ENCODE measurements at regions not wholly inside any gene's neighbourhood (a gene's known extent, or its start where the extent isn't known, plus 50 kb on each side); places are given as distances from the start of the nearest gene placed in this dataset.
A peak's percentile ranks its signal among the peaks of the same experiment; 100 is the strongest.

DNA sequence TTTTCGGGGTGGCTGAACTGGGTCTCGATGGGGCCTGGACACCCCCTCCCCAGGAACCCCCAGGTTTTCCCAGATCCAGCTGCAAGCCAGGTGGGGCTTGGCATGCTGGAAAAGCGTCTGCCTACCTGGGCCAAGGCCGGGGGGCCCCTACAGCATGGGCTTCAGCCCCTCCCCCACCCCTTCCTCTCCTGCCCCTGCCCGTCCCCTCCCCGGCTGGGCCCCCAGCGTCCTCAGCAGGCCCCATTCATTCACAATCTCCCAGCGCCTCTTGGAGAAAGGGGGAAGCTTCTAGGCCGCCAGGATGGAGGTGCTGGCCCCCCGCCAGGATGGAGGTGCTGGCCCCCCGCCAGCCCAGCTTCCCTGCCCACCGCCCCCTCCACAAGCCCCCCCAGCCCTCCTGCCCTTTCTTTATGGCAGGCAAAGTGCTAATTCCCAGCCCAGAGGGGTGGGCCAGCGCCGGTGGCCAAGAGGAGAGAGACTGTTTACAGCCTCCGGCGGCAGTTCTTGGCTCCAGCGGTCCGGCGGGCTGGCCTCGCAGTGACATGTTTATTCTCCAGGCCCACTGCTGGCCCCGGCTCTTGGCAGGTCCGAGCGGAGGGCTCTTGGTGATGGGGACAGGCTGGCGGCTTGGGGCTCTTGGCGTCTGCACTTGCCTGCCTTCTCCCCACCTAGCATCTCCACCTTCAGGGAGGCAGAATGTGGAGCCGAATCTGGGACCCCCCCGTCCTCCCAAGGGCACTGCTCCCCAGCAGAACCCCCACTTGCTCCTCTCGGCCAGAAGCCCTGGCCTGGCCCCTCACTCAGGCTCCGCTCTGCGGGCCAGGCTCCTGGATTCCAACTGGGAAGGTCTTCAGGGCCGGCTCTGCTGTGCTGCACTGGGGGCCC, 94.4 kb upstream of the CIBAR2 start:
- no peak overlapping the region for H3K4me3 ChIP-seq
- H3K27me3 ChIP-seq, result peaks cover 13% of the 10 kb centered on the region
- H3K4me1 ChIP-seq, result peaks cover 30 to 47% (median 38%) of the 10 kb centered on the region in 4 donors
- TF ChIP-seq, protein P1, sequence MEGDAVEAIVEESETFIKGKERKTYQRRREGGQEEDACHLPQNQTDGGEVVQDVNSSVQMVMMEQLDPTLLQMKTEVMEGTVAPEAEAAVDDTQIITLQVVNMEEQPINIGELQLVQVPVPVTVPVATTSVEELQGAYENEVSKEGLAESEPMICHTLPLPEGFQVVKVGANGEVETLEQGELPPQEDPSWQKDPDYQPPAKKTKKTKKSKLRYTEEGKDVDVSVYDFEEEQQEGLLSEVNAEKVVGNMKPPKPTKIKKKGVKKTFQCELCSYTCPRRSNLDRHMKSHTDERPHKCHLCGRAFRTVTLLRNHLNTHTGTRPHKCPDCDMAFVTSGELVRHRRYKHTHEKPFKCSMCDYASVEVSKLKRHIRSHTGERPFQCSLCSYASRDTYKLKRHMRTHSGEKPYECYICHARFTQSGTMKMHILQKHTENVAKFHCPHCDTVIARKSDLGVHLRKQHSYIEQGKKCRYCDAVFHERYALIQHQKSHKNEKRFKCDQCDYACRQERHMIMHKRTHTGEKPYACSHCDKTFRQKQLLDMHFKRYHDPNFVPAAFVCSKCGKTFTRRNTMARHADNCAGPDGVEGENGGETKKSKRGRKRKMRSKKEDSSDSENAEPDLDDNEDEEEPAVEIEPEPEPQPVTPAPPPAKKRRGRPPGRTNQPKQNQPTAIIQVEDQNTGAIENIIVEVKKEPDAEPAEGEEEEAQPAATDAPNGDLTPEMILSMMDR (IDR thresholded peaks at IDR 0.05), result no peak
- TF ChIP-seq POLR2AphosphoS5 (IDR thresholded peaks at IDR 0.05) (peak; percentile 52 to 78 (median 60)), POLR2A (IDR thresholded peaks at IDR 0.05) (no peak), EP300 (IDR thresholded peaks at IDR 0.05; ENCODE audit: low read depth) (no peak)
- no peaks in the 10 kb centered on the region for H3K36me3 ChIP-seq
- no peaks in the 10 kb centered on the region for H3K9me3 ChIP-seq
- in situ Hi-C loops (cut with MboI; ENCODE audit: low pct_ligation_motif_present in 1 of 4, low pct_unique_long_range_greater_than_20kb in 1 of 4, low sequenced_read_pairs in 3 of 4) (no loop called here), intact Hi-C loops (cut with DNase I; ENCODE audit: low total_unique reads) (no loop called here)
- H3K27ac ChIP-seq, result peak overlapping the region; percentile 35 to 83 (median 71)
- 19% methylated on average over 24 of the region's 31 CpGs; no CpG with 5 or more reads in 1 of the 2 donors for WGBS, 2 donors (ENCODE audit: low coverage in 1 of 2)
- DNase-seq, result peak; percentile 60

DNA sequence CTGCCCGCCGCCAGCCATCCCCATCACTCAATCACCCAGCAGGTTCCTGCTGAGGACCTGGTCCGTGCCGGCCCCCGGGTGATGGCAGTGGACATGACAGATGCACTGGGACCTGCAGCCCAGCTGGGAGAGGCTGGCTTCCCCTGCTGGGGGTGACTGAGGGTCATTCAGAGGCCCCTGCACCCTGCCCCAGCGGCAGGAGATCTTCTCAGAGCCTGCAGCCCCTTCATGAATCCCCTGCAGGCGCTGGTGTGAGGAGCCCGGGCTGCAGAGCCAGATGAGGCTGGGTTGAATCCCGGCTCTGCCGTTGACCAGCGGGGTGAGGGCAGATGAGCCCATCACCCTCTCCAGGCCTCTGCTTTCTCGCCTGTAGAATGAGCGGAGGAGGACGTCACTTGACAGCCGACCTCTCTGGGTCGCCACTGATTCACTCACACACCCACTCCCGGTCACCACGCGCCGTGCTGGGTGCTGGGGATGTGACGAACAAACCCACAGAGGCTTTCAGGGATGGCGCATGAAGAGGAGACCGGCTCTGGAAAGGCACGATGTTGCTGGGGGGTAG, 95.2 kb upstream of the CIBAR2 start:
- Histone ChIP-seq H3K9me3 (no peaks in the 10 kb centered on the region), H3K27ac (peak overlapping the region; percentile 35 to 83 (median 71)), H3K4me3 (no peak overlapping the region), H3K4me1 (peaks cover 22 to 40% (median 32%) of the 10 kb centered on the region in 4 donors), H3K36me3 (no peaks in the 10 kb centered on the region), H3K27me3 (peaks cover 13% of the 10 kb centered on the region)
- no peak for DNase-seq
- intact Hi-C loops (cut with DNase I; ENCODE audit: low total_unique reads), result no loop called here
- 60 to 84% methylated on average over 1 to 15 of the region's 24 CpGs for WGBS, 2 donors (ENCODE audit: low coverage in 1 of 2)
- TF ChIP-seq POLR2AphosphoS5 (IDR thresholded peaks at IDR 0.05), result no peak
- TF ChIP-seq, protein P1 (IDR thresholded peaks at IDR 0.05), result no peak
- TF ChIP-seq POLR2A (IDR thresholded peaks at IDR 0.05), result no peak
- TF ChIP-seq EP300 (IDR thresholded peaks at IDR 0.05; ENCODE audit: low read depth), result no peak
- in situ Hi-C loops (cut with MboI; ENCODE audit: low pct_ligation_motif_present in 1 of 4, low pct_unique_long_range_greater_than_20kb in 1 of 4, low sequenced_read_pairs in 3 of 4), result no loop called here

DNA sequence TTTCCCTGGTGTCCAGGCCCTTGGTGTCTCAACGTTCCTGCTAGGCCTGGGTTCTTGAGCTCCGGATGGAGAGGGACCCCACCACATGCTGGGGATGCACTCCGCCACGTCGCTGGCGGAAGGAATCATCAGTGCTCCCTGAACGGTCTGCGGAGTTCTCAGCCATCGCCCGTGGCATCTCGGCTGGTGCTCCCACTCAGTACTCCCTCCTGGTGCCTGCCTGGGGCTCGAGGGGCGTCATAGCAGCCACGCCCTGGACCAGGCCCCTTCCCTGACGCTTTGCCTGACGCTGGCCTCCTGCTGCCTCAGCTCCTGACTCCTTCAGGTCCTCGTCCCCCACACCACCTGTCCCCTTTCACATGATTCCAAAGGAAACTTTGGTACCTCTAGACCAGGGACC, 95.9 kb upstream of the CIBAR2 start:
- no peaks in the 10 kb centered on the region for H3K36me3 ChIP-seq
- H3K9me3 ChIP-seq, result no peaks in the 10 kb centered on the region
- no peak overlapping the region for H3K27ac ChIP-seq
- no peak overlapping the region for H3K4me3 ChIP-seq
- in situ Hi-C loops (cut with MboI; ENCODE audit: low pct_ligation_motif_present in 1 of 4, low pct_unique_long_range_greater_than_20kb in 1 of 4, low sequenced_read_pairs in 3 of 4), result no loop called here
- H3K27me3 ChIP-seq, result peaks cover 13% of the 10 kb centered on the region
- intact Hi-C loops (cut with DNase I; ENCODE audit: low total_unique reads), result no loop called here
- WGBS, 2 donors (ENCODE audit: low coverage in 1 of 2), result 89% methylated on average over 17 of the region's 17 CpGs; no CpG with 5 or more reads in 1 of the 2 donors
- TF ChIP-seq, protein P1 (IDR thresholded peaks at IDR 0.05), result no peak
- TF ChIP-seq EP300 (IDR thresholded peaks at IDR 0.05; ENCODE audit: low read depth), result no peak
- no peak for TF ChIP-seq POLR2A (IDR thresholded peaks at IDR 0.05)
- no peak for TF ChIP-seq POLR2AphosphoS5 (IDR thresholded peaks at IDR 0.05)
- peaks cover 18 to 35% (median 27%) of the 10 kb centered on the region in 4 donors for H3K4me1 ChIP-seq
- no peak for DNase-seq
